ENCODE measurements at regions not wholly inside any gene's neighbourhood (a gene's known extent, or its start where the extent isn't known, plus 50 kb on each side); places are given as distances from the start of the nearest gene placed in this dataset.

GRCh38 chr2:234146087-234146826 lies 95.8 kb downstream of the SPP2 start:
- TF ChIP-seq POLR2A (IDR thresholded peaks at IDR 0.05; ENCODE audit: low read depth, low read length) = no peak
- TF ChIP-seq MYC (IDR thresholded peaks at IDR 0.05; ENCODE audit: low read depth, low read length) = no peak
- TF ChIP-seq POLR2AphosphoS5 (IDR thresholded peaks at IDR 0.05; ENCODE audit: insufficient read depth, low read depth, low read length) = peak; percentile 84
- TF ChIP-seq, protein P1, sequence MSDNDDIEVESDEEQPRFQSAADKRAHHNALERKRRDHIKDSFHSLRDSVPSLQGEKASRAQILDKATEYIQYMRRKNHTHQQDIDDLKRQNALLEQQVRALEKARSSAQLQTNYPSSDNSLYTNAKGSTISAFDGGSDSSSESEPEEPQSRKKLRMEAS (IDR thresholded peaks at IDR 0.05; ENCODE audit: insufficient read depth, insufficient read length) = no peak
- TF ChIP-seq CTCF (IDR thresholded peaks at IDR 0.05; ENCODE audit: extremely low read depth in 1 of 2, insufficient read depth in 1 of 2, low read depth in 1 of 2, low read length in 2 of 2) = no peak
- TF ChIP-seq EZH2 (IDR thresholded peaks at IDR 0.05; ENCODE audit: borderline replicate concordance, low read depth, low read length, severe bottlenecking) = no peak
- peak; percentile 52 for TF ChIP-seq JUN (IDR thresholded peaks at IDR 0.05; ENCODE audit: borderline replicate concordance, insufficient read depth, insufficient read length, low read depth)
- peak; percentile 96 for TF ChIP-seq FOS (IDR thresholded peaks at IDR 0.05; ENCODE audit: borderline replicate concordance, insufficient read depth, low read length)
- peak; percentile 66 for TF ChIP-seq GATA2 (IDR thresholded peaks at IDR 0.05; ENCODE audit: insufficient read depth, insufficient read length, low read depth, low read length)
